MCF 10A (cell line): ENCODE measurements at regions not wholly inside any gene's neighbourhood (a gene's known extent, or its start where the extent isn't known, plus 50 kb on each side); places are given as distances from the start of the nearest gene placed in this dataset.

Experiments used
- BruUV-seq: library from RNA; stranded (reverse); fragments of 400-500 nt; replicated peaks from 2 replicates; lab custom pipeline; 2021; lab: Mats Ljungman, UMichigan
- CTCF ChIA-PET: fragments of 300-600 bp; sonication (Branson Sonifier 250); formaldehyde crosslinking; extraction: SDS; loops from one replicate; lab custom pipeline; 2021; ENCODE audit warnings: antibody characterized with exemption, inconsistent platforms; lab: Yijun Ruan, JAX
- POLR2A ChIA-PET: fragments of 300-600, 350-650 bp; sonication (Branson Sonifier 250); formaldehyde crosslinking; extraction: SDS; loops from one replicate; lab custom pipeline; 2020; ENCODE audit warnings: antibody characterized with exemption, inconsistent platforms; lab: Yijun Ruan, JAX
- DNase-seq: peaks from one replicate; pipeline ENCODE4 v3.0.0-alpha.2; 2018; ENCODE audit not compliant: unreplicated experiment
- H3K27ac Mint-ChIP-seq: one replicate; pipeline ENCODE4 v1.8.0; 2022; ENCODE audit warnings: mild to moderate bottlenecking, low read depth, mixed read lengths; ENCODE audit not compliant: unreplicated experiment
- H3K27me3 Mint-ChIP-seq: one replicate; pipeline ENCODE4 v1.8.0; 2022; ENCODE audit warnings: mixed read lengths; ENCODE audit not compliant: insufficient read depth, unreplicated experiment
- H3K36me3 Mint-ChIP-seq: one replicate; pipeline ENCODE4 v1.8.0; 2022; ENCODE audit warnings: mild to moderate bottlenecking, moderate library complexity, mixed read lengths; ENCODE audit not compliant: insufficient read depth, unreplicated experiment
- H3K4me1 Mint-ChIP-seq: one replicate; pipeline ENCODE4 v1.8.0; 2022; ENCODE audit warnings: mixed read lengths; ENCODE audit not compliant: insufficient read depth, unreplicated experiment
- H3K4me3 Mint-ChIP-seq: one replicate; pipeline ENCODE4 v1.8.0; 2022; ENCODE audit warnings: mild to moderate bottlenecking, moderate library complexity, mixed read lengths; ENCODE audit not compliant: unreplicated experiment
- H3K9me3 Mint-ChIP-seq: one replicate; pipeline ENCODE4 v1.8.0; 2022; ENCODE audit warnings: mixed read lengths; ENCODE audit not compliant: unreplicated experiment
- intact Hi-C: fragments of 100-400 bp; cut with micrococcal nuclease; formaldehyde crosslinking; loops from 2 replicates; pipeline ENCODE4 v1.14.1; 2022
- TF ChIP-seq, protein P1 (sequence below): fragments of 200-600 bp; IDR thresholded peaks from one replicate; pipeline ENCODE4 v1.8.0; 2022; ENCODE audit warnings: antibody characterized with exemption, mild to moderate bottlenecking; ENCODE audit not compliant: unreplicated experiment

DNA sequence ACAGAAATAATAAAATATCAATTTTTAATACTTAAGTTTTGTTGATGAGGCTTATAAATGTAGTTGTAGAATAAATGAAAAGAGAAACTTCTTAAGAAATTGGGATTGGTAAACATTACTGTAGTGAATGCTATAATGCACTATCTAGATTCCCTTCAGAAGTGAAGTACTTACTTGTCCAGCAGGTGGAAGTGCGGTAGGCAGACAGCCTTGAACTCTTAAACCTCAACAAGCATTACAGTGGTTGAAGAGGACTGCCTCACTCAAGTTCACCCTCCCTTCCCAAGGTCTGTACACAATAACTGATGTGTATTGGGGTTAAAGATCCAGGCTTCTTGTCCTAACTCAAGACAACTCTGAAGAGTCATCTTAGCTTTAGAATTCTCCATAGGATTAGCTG is 931.0 kb upstream of the LRRTM1 start:
- no peak overlapping the region for H3K27ac Mint-ChIP-seq
- H3K9me3 Mint-ChIP-seq, result no peaks in the 10 kb centered on the region
- H3K4me1 Mint-ChIP-seq, result peaks cover 21% of the 10 kb centered on the region
- H3K27me3 Mint-ChIP-seq, result no peaks in the 10 kb centered on the region
- H3K4me3 Mint-ChIP-seq, result no peak overlapping the region
- H3K36me3 Mint-ChIP-seq, result no peaks in the 10 kb centered on the region
- no peak for DNase-seq
- TF ChIP-seq, protein P1, sequence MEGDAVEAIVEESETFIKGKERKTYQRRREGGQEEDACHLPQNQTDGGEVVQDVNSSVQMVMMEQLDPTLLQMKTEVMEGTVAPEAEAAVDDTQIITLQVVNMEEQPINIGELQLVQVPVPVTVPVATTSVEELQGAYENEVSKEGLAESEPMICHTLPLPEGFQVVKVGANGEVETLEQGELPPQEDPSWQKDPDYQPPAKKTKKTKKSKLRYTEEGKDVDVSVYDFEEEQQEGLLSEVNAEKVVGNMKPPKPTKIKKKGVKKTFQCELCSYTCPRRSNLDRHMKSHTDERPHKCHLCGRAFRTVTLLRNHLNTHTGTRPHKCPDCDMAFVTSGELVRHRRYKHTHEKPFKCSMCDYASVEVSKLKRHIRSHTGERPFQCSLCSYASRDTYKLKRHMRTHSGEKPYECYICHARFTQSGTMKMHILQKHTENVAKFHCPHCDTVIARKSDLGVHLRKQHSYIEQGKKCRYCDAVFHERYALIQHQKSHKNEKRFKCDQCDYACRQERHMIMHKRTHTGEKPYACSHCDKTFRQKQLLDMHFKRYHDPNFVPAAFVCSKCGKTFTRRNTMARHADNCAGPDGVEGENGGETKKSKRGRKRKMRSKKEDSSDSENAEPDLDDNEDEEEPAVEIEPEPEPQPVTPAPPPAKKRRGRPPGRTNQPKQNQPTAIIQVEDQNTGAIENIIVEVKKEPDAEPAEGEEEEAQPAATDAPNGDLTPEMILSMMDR, result no peak
- CTCF ChIA-PET, result interaction anchor here (0.7 kb wide), 1 partner anchor 57 kb away, joined by 3 read pairs; no protein-coding TSS in a partner anchor
- POLR2A ChIA-PET, result no interaction called here
- intact Hi-C loops, result no loop called here
- no TSS peak for BruUV-seq

GRCh38 chr2:81234711-81235110 is 930.2 kb upstream of the LRRTM1 start:
- BruUV-seq, result no TSS peak
- Mint-ChIP-seq H3K27me3 (no peaks in the 10 kb centered on the region), H3K36me3 (no peaks in the 10 kb centered on the region), H3K27ac (no peak overlapping the region), H3K4me3 (no peak overlapping the region), H3K4me1 (peaks cover 20% of the 10 kb centered on the region), H3K9me3 (no peaks in the 10 kb centered on the region)
- CTCF ChIA-PET, result no interaction called here
- intact Hi-C loops, result no loop called here
- POLR2A ChIA-PET, result no interaction called here
- TF ChIP-seq, protein P1, result no peak
- peak; percentile 57 for DNase-seq

- no peaks in the 10 kb centered on the region for H3K9me3 Mint-ChIP-seq
- DNase-seq, result no peak
- TF ChIP-seq, protein P1, result no peak
- no peak overlapping the region for H3K4me3 Mint-ChIP-seq
- H3K4me1 Mint-ChIP-seq, result no peaks in the 10 kb centered on the region
- no peak overlapping the region for H3K27ac Mint-ChIP-seq
- H3K36me3 Mint-ChIP-seq, result no peaks in the 10 kb centered on the region
- BruUV-seq, result no TSS peak
- no peaks in the 10 kb centered on the region for H3K27me3 Mint-ChIP-seq
- intact Hi-C loops, result no loop called here
- ChIA-PET POLR2A (interaction anchor here (0.7 kb wide), 1 partner anchor 1201 kb away, joined by 4 read pairs; no protein-coding TSS in a partner anchor), CTCF (interaction anchor here (0.6 to 0.7 kb wide), 2 partner anchors 591 to 727 kb away, joined by 3 read pairs; no protein-coding TSS in a partner anchor)
These were observed 921.2 kb upstream of the LRRTM1 start for GRCh38 chr2:81225756-81226155.

DNA sequence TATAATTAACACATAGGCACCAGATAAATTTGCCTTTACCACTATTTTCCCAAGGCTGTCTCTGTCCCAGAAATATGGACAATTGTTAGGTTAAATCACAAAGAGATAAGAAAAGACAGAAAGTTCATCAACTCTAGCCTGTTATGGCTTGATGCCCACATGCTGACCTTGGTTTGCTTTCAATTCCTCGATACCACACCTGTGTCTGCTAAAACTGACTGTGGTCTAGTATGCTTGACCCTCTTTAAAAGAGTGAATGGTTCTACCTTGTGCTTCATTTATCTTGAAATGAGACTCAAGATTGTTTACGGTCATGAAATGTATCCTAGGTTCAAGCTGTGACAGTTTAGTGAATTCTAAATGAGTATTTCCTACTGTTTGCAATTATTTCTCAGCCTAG is 909.0 kb upstream of the LRRTM1 start:
- CTCF ChIA-PET, result no interaction called here
- POLR2A ChIA-PET, result no interaction called here
- intact Hi-C loops, result no loop called here
- DNase-seq, result no peak
- no peaks in the 10 kb centered on the region for H3K36me3 Mint-ChIP-seq
- H3K4me1 Mint-ChIP-seq, result peaks cover 6% of the 10 kb centered on the region
- H3K27me3 Mint-ChIP-seq, result no peaks in the 10 kb centered on the region
- no peak overlapping the region for H3K4me3 Mint-ChIP-seq
- TF ChIP-seq, protein P1, result no peak
- BruUV-seq, result no TSS peak
- no peak overlapping the region for H3K27ac Mint-ChIP-seq
- no peaks in the 10 kb centered on the region for H3K9me3 Mint-ChIP-seq
